Adrenal gland (tissue), 9 donors: ENCODE measurements at regions not wholly inside any gene's neighbourhood (a gene's known extent, or its start where the extent isn't known, plus 50 kb on each side); places are given as distances from the start of the nearest gene placed in this dataset.

Experiments used
- DNase-seq, 7 donors: peaks; one replicate each; pipeline ENCODE4 v3.0.0-alpha.2; 2019 to 2020
- H3K27ac ChIP-seq, 5 donors: fragments of 200-600 bp; sonication (generic) in 4 of 5; 1 replicate in 3 of 5; 2 replicates in 2 of 5; pipeline versions ENCODE4 v1.5.1 to v1.8.0; 2016 to 2020; ENCODE audit warnings: mild to moderate bottlenecking in 1 of 5
- H3K27me3 ChIP-seq: fragments of 200-600 bp; 2 replicates; pipeline ENCODE4 v1.8.0; 2021
- H3K36me3 ChIP-seq, 2 donors: fragments of 200-600 bp; replicated peaks in 1 of 2; 1 replicate in 1 of 2; 2 replicates in 1 of 2; pipeline versions ENCODE4 v1.5.1 to v1.8.0; 2018 to 2022
- H3K4me1 ChIP-seq, 2 donors: fragments of 200-600 bp; replicated peaks in 1 of 2; 1 replicate in 1 of 2; 2 replicates in 1 of 2; pipeline versions ENCODE4 v1.5.1 to v1.8.0; 2018 to 2021
- H3K4me3 ChIP-seq, 4 donors: fragments of 200-600 bp; sonication (generic) in 3 of 4; one replicate each; pipeline ENCODE4 v1.5.1; 2016 to 2018
- H3K9me3 ChIP-seq, 3 donors: fragments of 200-600 bp; sonication (generic) in 1 of 3; replicated peaks in 1 of 3; 1 replicate in 2 of 3; 2 replicates in 1 of 3; pipeline versions ENCODE4 v1.5.1 to v1.8.0; 2016 to 2021
- CTCF ChIP-seq, 6 experiments: fragments of 450-650 bp in 4 of 6; fragments of 200-600 bp in 2 of 6; sonication (generic) in 1 of 6; IDR thresholded peaks; 1 replicate in 5 of 6; 2 replicates in 1 of 6; pipeline versions ENCODE4 v1.5.1 to v1.8.0; 2016 to 2021; ENCODE audit warnings: antibody characterized with exemption in 6 of 6, mild to moderate bottlenecking in 2 of 6, moderate library complexity in 1 of 6
- POLR2A ChIP-seq, 2 donors: fragments of 450-650 bp; IDR thresholded peaks; one replicate each; pipeline ENCODE4 v1.6.1; 2017; ENCODE audit warnings: antibody characterized with exemption in 2 of 2, mild to moderate bottlenecking in 2 of 2, moderate library complexity in 1 of 2
- WGBS, 4 donors: extraction: QIAGEN DNeasy Blood & Tissue Kit in 2 of 4; methylation state at CpG; one replicate each; pipeline versions ENCODE4 v1.1.5 to v1.1.7; 2013 to 2017; 5-methylcytosine and 5-hydroxymethylcytosine counted together
- intact Hi-C, 2 donors: fragments of 100-400 bp; cut with DNase I; formaldehyde crosslinking; loops; one replicate each; pipeline versions ENCODE4 v1.14.1 to v1.15.0; 2022 to 2023
- donor health status: healthy with polysubstance abuse.
- donor health status: Bipolar disorder and iron deficiency.
- donor health status: DM: yes; HTN: yes; CAD: no.
- donor health status: DM: no; HTN: no; CAD: no.
- donor health status: DM: no; HTN: no; CAD: no.

- Histone ChIP-seq H3K4me3 (no peak overlapping the region), H3K27ac (no peak overlapping the region), H3K27me3 (no peaks in the 10 kb centered on the region), H3K9me3 (no peaks in the 10 kb centered on the region), H3K4me1 (no peaks in the 10 kb centered on the region), H3K36me3 (no peaks in the 10 kb centered on the region)
- intact Hi-C loops = no loop called here
- 23 to 32% (median 27%) methylated on average over 1 of the region's 1 CpG for WGBS, 4 donors
- no peak for DNase-seq
- no peak for TF ChIP-seq CTCF (IDR thresholded peaks at IDR 0.05)
- no peak for TF ChIP-seq POLR2A (IDR thresholded peaks at IDR 0.05)
These were observed 696.5 kb downstream of the NR2F1-AS1 start for GRCh38 chr5:92884469-92884868.

- H3K27me3 ChIP-seq = no peaks in the 10 kb centered on the region
- H3K36me3 ChIP-seq = no peaks in the 10 kb centered on the region
- no peak for TF ChIP-seq POLR2A (IDR thresholded peaks at IDR 0.05)
- no peak for TF ChIP-seq CTCF (IDR thresholded peaks at IDR 0.05)
- H3K9me3 ChIP-seq = peaks cover 0 to 4% (median 0%) of the 10 kb centered on the region in 3 donors
- no peak overlapping the region for H3K4me3 ChIP-seq
- H3K4me1 ChIP-seq = no peaks in the 10 kb centered on the region
- no peak overlapping the region for H3K27ac ChIP-seq
- 70 to 83% (median 73%) methylated on average over 2 of the region's 2 CpGs for WGBS, 4 donors
- intact Hi-C loops = no loop called here
- DNase-seq = no peak
These were observed 701.0 kb downstream of the NR2F1-AS1 start for GRCh38 chr5:92879806-92880543.

- WGBS, 4 donors = 91 to 99% (median 94%) methylated on average over 2 of the region's 2 CpGs
- no peak overlapping the region for H3K27ac ChIP-seq
- peaks cover 0 to 7% (median 5%) of the 10 kb centered on the region in 3 donors for H3K9me3 ChIP-seq
- H3K4me3 ChIP-seq = no peak overlapping the region
- H3K27me3 ChIP-seq = no peaks in the 10 kb centered on the region
- no peak for DNase-seq
- no peaks in the 10 kb centered on the region for H3K36me3 ChIP-seq
- no peaks in the 10 kb centered on the region for H3K4me1 ChIP-seq
- intact Hi-C loops = no loop called here
- TF ChIP-seq POLR2A (IDR thresholded peaks at IDR 0.05) (no peak), CTCF (IDR thresholded peaks at IDR 0.05) (no peak)
These were observed 706.2 kb downstream of the NR2F1-AS1 start for GRCh38 chr5:92874790-92875189.

GRCh38 chr5:92868442-92868841 lies 712.6 kb downstream of the NR2F1-AS1 start:
- peaks cover 0 to 5% (median 0%) of the 10 kb centered on the region in 3 donors for H3K9me3 ChIP-seq
- no peaks in the 10 kb centered on the region for H3K27me3 ChIP-seq
- intact Hi-C loops = no loop called here
- H3K27ac ChIP-seq = no peak overlapping the region
- no peak for DNase-seq
- WGBS, 4 donors = 92 to 98% (median 96%) methylated on average over 3 of the region's 3 CpGs
- no peaks in the 10 kb centered on the region for H3K4me1 ChIP-seq
- TF ChIP-seq POLR2A (IDR thresholded peaks at IDR 0.05) = no peak
- no peak for TF ChIP-seq CTCF (IDR thresholded peaks at IDR 0.05)
- no peaks in the 10 kb centered on the region for H3K36me3 ChIP-seq
- no peak overlapping the region for H3K4me3 ChIP-seq
